Spleen (tissue), 11 donors: ENCODE measurements at regions not wholly inside any gene's neighbourhood (a gene's known extent, or its start where the extent isn't known, plus 50 kb on each side); places are given as distances from the start of the nearest gene placed in this dataset.

Source experiments
- DNase-seq: peaks from one replicate; pipeline ENCODE4 v3.0.0-alpha.2; 2020
- H3K27ac ChIP-seq, 8 donors: fragments of 200-600 bp; sonication (generic) in 7 of 8; 1 replicate in 4 of 8; 2 replicates in 4 of 8; pipeline versions ENCODE4 v1.5.0 to v1.8.0; 2016 to 2021; ENCODE audit warnings: inconsistent platforms in 4 of 8, mild to moderate bottlenecking in 4 of 8, moderate library complexity in 1 of 8
- H3K27me3 ChIP-seq, 7 donors: fragments of 200-600 bp; sonication (generic) in 6 of 7; replicated peaks in 1 of 7; 1 replicate in 4 of 7; 2 replicates in 3 of 7; pipeline versions ENCODE4 v1.5.0 to v1.8.0; 2016 to 2021; ENCODE audit warnings: inconsistent platforms in 3 of 7, mild to moderate bottlenecking in 1 of 7
- H3K36me3 ChIP-seq, 6 donors: fragments of 200-600 bp; sonication (generic) in 5 of 6; 1 replicate in 4 of 6; 2 replicates in 2 of 6; pipeline versions ENCODE4 v1.5.0 to v1.8.0; 2016 to 2021; ENCODE audit warnings: inconsistent platforms in 2 of 6
- H3K4me1 ChIP-seq, 6 donors: fragments of 200-600 bp; sonication (generic) in 5 of 6; 1 replicate in 3 of 6; 2 replicates in 3 of 6; pipeline versions ENCODE4 v1.5.0 to v1.8.0; 2016 to 2021; ENCODE audit warnings: inconsistent platforms in 3 of 6
- H3K4me3 ChIP-seq, 8 donors: fragments of 200-600 bp; sonication (generic) in 7 of 8; 1 replicate in 4 of 8; 2 replicates in 4 of 8; pipeline versions ENCODE4 v1.5.0 to v1.8.0; 2016 to 2021; ENCODE audit warnings: inconsistent platforms in 4 of 8, mild to moderate bottlenecking in 4 of 8, moderate library complexity in 2 of 8
- H3K9me3 ChIP-seq, 8 donors: fragments of 200-600 bp; sonication (generic) in 7 of 8; 1 replicate in 4 of 8; 2 replicates in 4 of 8; pipeline versions ENCODE4 v1.5.0 to v1.8.0; 2016 to 2021; ENCODE audit warnings: inconsistent platforms in 4 of 8
- CTCF ChIP-seq, 11 experiments: fragments of 200-600 bp in 7 of 11; fragments of 450-650 bp in 4 of 11; sonication (generic) in 4 of 11; IDR thresholded peaks in 8 of 11; conservative IDR thresholded peaks in 3 of 11; 1 replicate in 7 of 11; 2 replicates in 4 of 11; pipeline versions ENCODE4 v1.4.0 to v1.8.0; 2016 to 2021; ENCODE audit warnings: antibody characterized with exemption in 11 of 11, inconsistent platforms in 4 of 11, mild to moderate bottlenecking in 1 of 11
- POLR2A ChIP-seq, 3 donors: fragments of 450-650 bp; IDR thresholded peaks; one replicate each; pipeline ENCODE4 v1.5.1; 2017; ENCODE audit warnings: antibody characterized with exemption in 3 of 3, mild to moderate bottlenecking in 1 of 3
- POLR2AphosphoS5 ChIP-seq, 3 donors: sonication (generic); formaldehyde crosslinking; IDR thresholded peaks; one replicate each; pipeline ENCODE4 v1.5.1; 2017; ENCODE audit warnings: antibody characterized with exemption in 3 of 3
- WGBS, 5 donors: extraction: QIAGEN DNeasy Blood & Tissue Kit in 3 of 5; methylation state at CpG; one replicate each; pipeline versions ENCODE4 v1.1.5 to v1.1.7; 2013 to 2018; 5-methylcytosine and 5-hydroxymethylcytosine counted together
- intact Hi-C: fragments of 100-400 bp; cut with DNase I; formaldehyde crosslinking; loops from one replicate; pipeline ENCODE4 v1.15.0; 2023; ENCODE audit warnings: low total_unique reads
- donor health status: healthy with polysubstance abuse.
- donor health status: DM: no; HTN: no; CAD: no; lungs with moderate emphysema.
- donor health status: DM: no; HTN: no; CAD: no.
- donor health status: Bipolar disorder and iron deficiency.
- donor health status: healthy.
- donor health status: DM: no; HTN: no; CAD: no.
- donor health status: DM: yes; HTN: yes; CAD: no.

- no peak overlapping the region for H3K4me3 ChIP-seq
- H3K27me3 ChIP-seq, result no peaks in the 10 kb centered on the region
- peaks cover 0 to 15% (median 3%) of the 10 kb centered on the region in 8 donors for H3K9me3 ChIP-seq
- 70 to 78% (median 76%) methylated on average over 3 of the region's 3 CpGs for WGBS, 5 donors
- DNase-seq, result no peak
- no peaks in the 10 kb centered on the region for H3K36me3 ChIP-seq
- intact Hi-C loops, result no loop called here
- no peaks in the 10 kb centered on the region for H3K4me1 ChIP-seq
- TF ChIP-seq CTCF (IDR thresholded peaks at IDR 0.05 in 8 of 11, conservative IDR thresholded peaks at IDR 0.05 in 3 of 11) (no peak), POLR2AphosphoS5 (IDR thresholded peaks at IDR 0.05) (no peak), POLR2A (IDR thresholded peaks at IDR 0.05) (no peak)
- no peak overlapping the region for H3K27ac ChIP-seq
These were observed 206.1 kb upstream of the NPSR1 start for GRCh38 chr7:34451923-34452322.

GRCh38 chr7:34452363-34452762 lies 205.7 kb upstream of the NPSR1 start:
- Histone ChIP-seq H3K27me3 (no peaks in the 10 kb centered on the region), H3K4me1 (no peaks in the 10 kb centered on the region), H3K4me3 (no peak overlapping the region), H3K36me3 (no peaks in the 10 kb centered on the region), H3K27ac (no peak overlapping the region), H3K9me3 (peaks cover 0 to 15% (median 3%) of the 10 kb centered on the region in 8 donors)
- WGBS, 5 donors, result 87 to 94% (median 91%) methylated on average over 7 of the region's 7 CpGs
- DNase-seq, result no peak
- TF ChIP-seq POLR2A (IDR thresholded peaks at IDR 0.05), result no peak
- no peak for TF ChIP-seq POLR2AphosphoS5 (IDR thresholded peaks at IDR 0.05)
- no peak for TF ChIP-seq CTCF (IDR thresholded peaks at IDR 0.05 in 8 of 11, conservative IDR thresholded peaks at IDR 0.05 in 3 of 11)
- intact Hi-C loops, result no loop called here

- no peak for DNase-seq
- no peak for TF ChIP-seq POLR2A (IDR thresholded peaks at IDR 0.05)
- TF ChIP-seq CTCF (IDR thresholded peaks at IDR 0.05 in 8 of 11, conservative IDR thresholded peaks at IDR 0.05 in 3 of 11), result no peak
- TF ChIP-seq POLR2AphosphoS5 (IDR thresholded peaks at IDR 0.05), result no peak
- no peaks in the 10 kb centered on the region for H3K36me3 ChIP-seq
- H3K4me3 ChIP-seq, result no peak overlapping the region
- H3K27me3 ChIP-seq, result no peaks in the 10 kb centered on the region
- intact Hi-C loops, result no loop called here
- H3K9me3 ChIP-seq, result peaks cover 0 to 14% (median 1%) of the 10 kb centered on the region in 8 donors
- H3K27ac ChIP-seq, result no peak overlapping the region
- WGBS, 5 donors, result 78 to 87% (median 81%) methylated on average over 2 of the region's 2 CpGs
- no peaks in the 10 kb centered on the region for H3K4me1 ChIP-seq
These were observed 204.9 kb upstream of the NPSR1 start for GRCh38 chr7:34453150-34453549.

- no peak overlapping the region for H3K4me3 ChIP-seq
- DNase-seq, result no peak
- intact Hi-C loops, result no loop called here
- no peak overlapping the region for H3K27ac ChIP-seq
- H3K36me3 ChIP-seq, result no peaks in the 10 kb centered on the region
- 74 to 82% (median 80%) methylated on average over 4 of the region's 4 CpGs for WGBS, 5 donors
- H3K27me3 ChIP-seq, result no peaks in the 10 kb centered on the region
- H3K4me1 ChIP-seq, result no peaks in the 10 kb centered on the region
- TF ChIP-seq POLR2A (IDR thresholded peaks at IDR 0.05), result no peak
- peaks cover 0 to 10% (median 0%) of the 10 kb centered on the region in 8 donors for H3K9me3 ChIP-seq
These were observed 203.6 kb upstream of the NPSR1 start for GRCh38 chr7:34454381-34454780.

- Histone ChIP-seq H3K27ac (no peak overlapping the region), H3K36me3 (no peaks in the 10 kb centered on the region), H3K27me3 (no peaks in the 10 kb centered on the region), H3K9me3 (peaks cover 0 to 17% (median 0%) of the 10 kb centered on the region in 8 donors), H3K4me1 (no peaks in the 10 kb centered on the region), H3K4me3 (no peak overlapping the region)
- DNase-seq, result no peak
- no peak for TF ChIP-seq POLR2A (IDR thresholded peaks at IDR 0.05)
- TF ChIP-seq CTCF (IDR thresholded peaks at IDR 0.05 in 8 of 11, conservative IDR thresholded peaks at IDR 0.05 in 3 of 11), result no peak
- no peak for TF ChIP-seq POLR2AphosphoS5 (IDR thresholded peaks at IDR 0.05)
- 74 to 87% (median 83%) methylated on average over 7 of the region's 7 CpGs for WGBS, 5 donors
- intact Hi-C loops, result no loop called here
These were observed 200.7 kb upstream of the NPSR1 start for GRCh38 chr7:34457329-34457728.
